ENCODE measurements at regions not wholly inside any gene's neighbourhood (a gene's known extent, or its start where the extent isn't known, plus 50 kb on each side); places are given as distances from the start of the nearest gene placed in this dataset.

DNA sequence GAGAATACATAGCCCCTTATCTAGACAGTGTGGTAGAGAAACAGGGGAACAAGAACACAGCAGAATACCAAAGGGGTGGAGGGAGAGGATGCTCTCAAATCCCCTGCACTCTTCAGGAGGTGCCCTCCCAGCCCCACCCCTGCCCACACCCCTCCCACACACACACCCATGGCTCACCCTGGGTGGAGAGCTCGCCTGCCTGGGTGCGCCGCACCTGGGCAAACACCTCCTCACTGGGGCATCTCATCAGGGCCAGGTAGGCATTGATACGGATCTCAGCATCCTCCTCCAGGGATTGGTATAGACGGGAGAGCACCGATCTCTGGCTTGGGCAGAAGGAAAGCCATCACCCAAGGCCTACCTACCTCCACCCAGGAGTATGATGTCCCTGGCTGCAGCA, 95.2 kb downstream of the LITAF start:
- WGBS, 2 donors: 24 to 82% methylated on average over 6 of the region's 6 CpGs

DNA sequence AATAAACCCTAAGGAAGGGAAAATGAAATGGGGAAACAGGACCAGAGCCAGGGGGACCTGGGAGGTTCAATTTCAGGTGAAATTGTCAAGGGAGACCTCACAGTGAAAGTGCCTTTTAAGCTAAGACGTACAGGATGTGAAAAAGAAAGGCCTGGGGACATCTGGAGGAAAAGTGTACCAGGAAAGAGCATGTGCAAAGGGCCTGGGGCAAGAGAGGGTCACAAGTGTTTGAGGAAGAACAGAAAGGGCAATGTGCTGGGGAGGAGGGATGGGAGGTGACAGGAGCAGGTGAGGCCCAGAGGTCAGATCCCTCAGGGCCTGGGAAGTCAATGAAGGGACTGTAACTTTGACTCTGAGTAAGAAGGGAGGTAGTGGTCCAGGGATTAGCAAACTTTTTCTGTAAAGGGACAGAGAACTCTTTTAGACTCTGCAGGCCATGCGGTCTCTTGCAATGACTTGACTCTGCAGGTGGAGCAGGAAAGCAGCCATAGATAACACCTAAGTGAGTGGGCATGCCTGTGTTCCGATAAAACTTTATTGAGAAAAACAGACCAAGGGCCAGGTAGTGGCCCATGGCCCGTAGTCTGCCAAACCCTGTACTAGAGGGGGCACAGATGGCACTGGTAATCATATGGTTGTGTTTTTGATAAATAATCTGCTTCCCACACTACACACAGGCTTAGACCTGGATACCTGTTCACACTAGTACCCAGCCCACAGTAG, 93.8 kb downstream of the LITAF start:
- Histone ChIP-seq H3K36me3 (no peaks in the 10 kb centered on the region), H3K27ac (no peak overlapping the region), H3K4me3 (no peak overlapping the region), H3K27me3 (no peaks in the 10 kb centered on the region), H3K9me3 (peaks cover 0 to 5% (median 0%) of the 10 kb centered on the region in 4 donors), H3K4me1 (peaks cover 0 to 26% (median 23%) of the 10 kb centered on the region in 4 donors)
- TF ChIP-seq POLR2AphosphoS5 (IDR thresholded peaks at IDR 0.05) (no peak), POLR2A (IDR thresholded peaks at IDR 0.05) (no peak), EP300 (IDR thresholded peaks at IDR 0.05) (no peak)
- TF ChIP-seq, protein P1, sequence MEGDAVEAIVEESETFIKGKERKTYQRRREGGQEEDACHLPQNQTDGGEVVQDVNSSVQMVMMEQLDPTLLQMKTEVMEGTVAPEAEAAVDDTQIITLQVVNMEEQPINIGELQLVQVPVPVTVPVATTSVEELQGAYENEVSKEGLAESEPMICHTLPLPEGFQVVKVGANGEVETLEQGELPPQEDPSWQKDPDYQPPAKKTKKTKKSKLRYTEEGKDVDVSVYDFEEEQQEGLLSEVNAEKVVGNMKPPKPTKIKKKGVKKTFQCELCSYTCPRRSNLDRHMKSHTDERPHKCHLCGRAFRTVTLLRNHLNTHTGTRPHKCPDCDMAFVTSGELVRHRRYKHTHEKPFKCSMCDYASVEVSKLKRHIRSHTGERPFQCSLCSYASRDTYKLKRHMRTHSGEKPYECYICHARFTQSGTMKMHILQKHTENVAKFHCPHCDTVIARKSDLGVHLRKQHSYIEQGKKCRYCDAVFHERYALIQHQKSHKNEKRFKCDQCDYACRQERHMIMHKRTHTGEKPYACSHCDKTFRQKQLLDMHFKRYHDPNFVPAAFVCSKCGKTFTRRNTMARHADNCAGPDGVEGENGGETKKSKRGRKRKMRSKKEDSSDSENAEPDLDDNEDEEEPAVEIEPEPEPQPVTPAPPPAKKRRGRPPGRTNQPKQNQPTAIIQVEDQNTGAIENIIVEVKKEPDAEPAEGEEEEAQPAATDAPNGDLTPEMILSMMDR (IDR thresholded peaks at IDR 0.05): no peak
- intact Hi-C loops (cut with DNase I): no loop called here
- 96 to 98% methylated on average over 4 of the region's 4 CpGs for WGBS, 2 donors
- no peak for DNase-seq

More for the DNA sequence above, 95.2 kb downstream of the LITAF start:
- no peak for DNase-seq
- no peaks in the 10 kb centered on the region for H3K36me3 ChIP-seq
- intact Hi-C loops (cut with DNase I): no loop called here
- H3K9me3 ChIP-seq: peaks cover 0 to 5% (median 0%) of the 10 kb centered on the region in 4 donors
- no peak overlapping the region for H3K27ac ChIP-seq
- TF ChIP-seq EP300 (IDR thresholded peaks at IDR 0.05) (no peak), POLR2A (IDR thresholded peaks at IDR 0.05) (no peak), POLR2AphosphoS5 (IDR thresholded peaks at IDR 0.05) (no peak)
- TF ChIP-seq, protein P1 (IDR thresholded peaks at IDR 0.05): no peak
- no peaks in the 10 kb centered on the region for H3K27me3 ChIP-seq
- H3K4me1 ChIP-seq: peaks cover 0 to 11% (median 9%) of the 10 kb centered on the region in 4 donors
- H3K4me3 ChIP-seq: no peak overlapping the region

DNA sequence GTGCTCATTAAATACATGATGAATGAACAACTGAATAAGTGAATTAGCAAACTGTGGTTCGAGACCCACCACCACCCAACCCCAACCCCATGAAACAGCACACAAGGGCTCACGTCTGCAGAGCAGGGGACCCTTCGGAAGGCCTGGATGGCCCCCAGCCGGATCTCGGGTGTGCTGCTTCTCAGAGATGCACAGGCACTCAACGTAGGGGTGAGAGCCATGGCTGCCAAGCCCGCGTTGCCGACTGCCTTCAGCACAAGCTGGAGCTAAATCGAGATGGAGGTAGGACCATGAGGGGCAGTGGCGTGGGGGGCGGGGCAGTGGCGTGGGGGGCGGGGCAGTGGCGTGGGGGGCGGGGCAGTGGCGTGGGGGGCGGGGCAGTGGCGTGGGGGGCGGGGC, 93.2 kb downstream of the LITAF start:
- intact Hi-C loops (cut with DNase I): no loop called here
- H3K27ac ChIP-seq: no peak overlapping the region
- DNase-seq: no peak
- H3K4me3 ChIP-seq: no peak overlapping the region
- WGBS, 2 donors: 86 to 94% methylated on average over 12 to 14 of the region's 20 CpGs
- peaks cover 0 to 29% (median 26%) of the 10 kb centered on the region in 4 donors for H3K4me1 ChIP-seq
- no peak for TF ChIP-seq POLR2AphosphoS5 (IDR thresholded peaks at IDR 0.05)
- no peak for TF ChIP-seq POLR2A (IDR thresholded peaks at IDR 0.05)
- no peak for TF ChIP-seq EP300 (IDR thresholded peaks at IDR 0.05)
- TF ChIP-seq, protein P1 (IDR thresholded peaks at IDR 0.05): no peak
- H3K36me3 ChIP-seq: no peaks in the 10 kb centered on the region
- H3K9me3 ChIP-seq: peaks cover 0 to 5% (median 0%) of the 10 kb centered on the region in 4 donors
- no peaks in the 10 kb centered on the region for H3K27me3 ChIP-seq

DNA sequence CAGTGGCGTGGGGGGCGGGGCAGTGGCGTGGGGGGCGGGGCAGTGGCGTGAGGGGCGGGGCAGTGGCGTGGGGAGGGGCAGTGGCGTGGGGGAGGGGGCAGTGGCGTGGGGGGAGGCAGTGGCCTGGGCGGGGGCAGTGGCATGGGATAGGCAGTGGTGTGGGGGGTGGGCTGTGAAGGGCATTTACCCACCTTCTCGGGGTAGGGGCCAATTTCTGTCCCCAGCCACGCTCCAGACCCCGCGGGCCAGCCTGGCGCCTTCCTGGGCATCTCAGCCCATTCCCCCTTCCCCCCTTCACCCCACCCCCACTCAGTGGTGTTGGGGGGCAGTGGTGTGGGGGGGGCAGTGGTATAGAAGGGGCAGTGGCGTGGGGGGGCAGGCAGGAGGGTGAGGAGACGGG, 92.7 kb downstream of the LITAF start:
- intact Hi-C loops (cut with DNase I): no loop called here
- 71 to 95% methylated on average over 8 to 13 of the region's 17 CpGs for WGBS, 2 donors

More for the DNA sequence above, 92.7 kb downstream of the LITAF start:
- H3K27ac ChIP-seq: no peak overlapping the region
- TF ChIP-seq EP300 (IDR thresholded peaks at IDR 0.05): no peak
- no peak for TF ChIP-seq POLR2A (IDR thresholded peaks at IDR 0.05)
- TF ChIP-seq, protein P1 (IDR thresholded peaks at IDR 0.05): no peak
- no peak for TF ChIP-seq POLR2AphosphoS5 (IDR thresholded peaks at IDR 0.05)
- peaks cover 0 to 5% (median 0%) of the 10 kb centered on the region in 4 donors for H3K9me3 ChIP-seq
- no peak overlapping the region for H3K4me3 ChIP-seq
- H3K27me3 ChIP-seq: no peaks in the 10 kb centered on the region
- no peaks in the 10 kb centered on the region for H3K36me3 ChIP-seq
- peaks cover 0 to 30% (median 26%) of the 10 kb centered on the region in 4 donors for H3K4me1 ChIP-seq
- DNase-seq: no peak

Data from sigmoid colon (tissue), 6 donors.